Activated CD4-positive, alpha-beta T cell treated with anti-CD3 and anti-CD28 coated beads for 4 hours (primary cell): ENCODE measurements at regions not wholly inside any gene's neighbourhood (a gene's known extent, or its start where the extent isn't known, plus 50 kb on each side); places are given as distances from the start of the nearest gene placed in this dataset.
"Not testable (repeated sequence)": the region's sequence is repeated elsewhere in the genome, so short reads cannot be mapped to it uniquely, and the experiment has no call there.

Experiments
- DNase-seq, 2 donors: peaks; one replicate each; pipeline ENCODE4 v3.0.0-alpha.2; 2020

GRCh38 chrX:9271789-9272525 lies 192.9 kb upstream of the TBL1X start:
- no peak for DNase-seq

- DNase-seq = no peak
Observed at GRCh38 chrX:9273744-9274143, 191.1 kb upstream of the TBL1X start.

GRCh38 chrX:9278475-9279233 lies 186.2 kb upstream of the TBL1X start:
- no peak for DNase-seq

GRCh38 chrX:9279234-9279544 lies 185.7 kb upstream of the TBL1X start:
- no peak for DNase-seq

- DNase-seq = no peak
Observed at GRCh38 chrX:9280831-9281230, 184.0 kb upstream of the TBL1X start.

- no peak for DNase-seq
Observed at GRCh38 chrX:9282325-9282724, 182.5 kb upstream of the TBL1X start.

- peak; percentile 56 to 63 for DNase-seq
Observed at GRCh38 chrX:9285342-9285771, 179.5 kb upstream of the TBL1X start.

GRCh38 chrX:9286234-9286633 lies 178.6 kb upstream of the TBL1X start:
- no peak for DNase-seq

GRCh38 chrX:9291629-9292028 lies 173.2 kb upstream of the TBL1X start:
- no peak for DNase-seq

GRCh38 chrX:9293051-9293496 lies 171.8 kb upstream of the TBL1X start:
- DNase-seq = no peak

GRCh38 chrX:9293903-9294302 lies 171.0 kb upstream of the TBL1X start:
- no peak for DNase-seq

GRCh38 chrX:9295551-9295950 lies 169.3 kb upstream of the TBL1X start:
- DNase-seq = no peak

- no peak for DNase-seq
Observed at GRCh38 chrX:9298221-9298620, 166.6 kb upstream of the TBL1X start.

GRCh38 chrX:9299681-9300080 lies 165.2 kb upstream of the TBL1X start:
- not testable (repeated sequence) for DNase-seq

GRCh38 chrX:9301836-9302235 lies 163.0 kb upstream of the TBL1X start:
- DNase-seq = no peak

- DNase-seq = no peak
Observed at GRCh38 chrX:9302381-9302780, 162.5 kb upstream of the TBL1X start.

GRCh38 chrX:9308426-9308825 lies 156.4 kb upstream of the TBL1X start:
- no peak for DNase-seq

GRCh38 chrX:9310616-9311015 lies 154.2 kb upstream of the TBL1X start:
- DNase-seq = no peak

GRCh38 chrX:9311421-9312160 lies 153.3 kb upstream of the TBL1X start:
- DNase-seq = no peak

- DNase-seq = peak; percentile 61 to 82
Observed at GRCh38 chrX:9312922-9313867, 151.7 kb upstream of the TBL1X start.

- DNase-seq = no peak
Observed at GRCh38 chrX:9315086-9315485, 149.8 kb upstream of the TBL1X start.

GRCh38 chrX:9316096-9316495 lies 148.8 kb upstream of the TBL1X start:
- no peak for DNase-seq

- no peak for DNase-seq
Observed at GRCh38 chrX:9317176-9317575, 147.7 kb upstream of the TBL1X start.
